Body of pancreas (tissue), 4 donors: ENCODE measurements at regions not wholly inside any gene's neighbourhood (a gene's known extent, or its start where the extent isn't known, plus 50 kb on each side); places are given as distances from the start of the nearest gene placed in this dataset.

ENCODE experiments used
- ATAC-seq: fragments of 150-250 bp; one replicate; pipeline ENCODE4 v1.9.1; 2016
- DNase-seq, 4 donors: peaks; one replicate each; pipeline ENCODE4 v3.0.0-alpha.2; 2019
- H3K27ac ChIP-seq, 4 donors: fragments of 200-600 bp; sonication (generic); 1 replicate in 3 of 4; 2 replicates in 1 of 4; pipeline versions ENCODE4 v1.5.1 to v1.6.1; 2016 to 2019; ENCODE audit warnings: mild to moderate bottlenecking in 1 of 4, mixed read lengths in 1 of 4, moderate library complexity in 1 of 4
- H3K27me3 ChIP-seq, 2 donors: fragments of 200-600 bp; sonication (generic); one replicate each; pipeline ENCODE4 v1.6.0; 2016; ENCODE audit warnings: mild to moderate bottlenecking in 1 of 2
- H3K36me3 ChIP-seq, 2 donors: fragments of 200-600 bp; sonication (generic); replicated peaks in 1 of 2; 2 replicates each; pipeline ENCODE4 v1.5.1; 2016; ENCODE audit warnings: low read depth in 2 of 2; ENCODE audit not compliant: insufficient read depth in 1 of 2
- H3K4me1 ChIP-seq: fragments of 200-600 bp; sonication (generic); one replicate; pipeline ENCODE4 v1.6.0; 2016
- H3K4me3 ChIP-seq, 2 donors: fragments of 200-600 bp; sonication (generic); 1 replicate in 1 of 2; 2 replicates in 1 of 2; pipeline ENCODE4 v1.5.1; 2016 to 2019
- H3K9me3 ChIP-seq, 3 donors: fragments of 200-600 bp; sonication (generic); 1 replicate in 2 of 3; 2 replicates in 1 of 3; pipeline ENCODE4 v1.5.1; 2016
- CTCF ChIP-seq, 7 experiments: fragments of 450-650 bp in 4 of 7; fragments of 200-600 bp in 3 of 7; sonication (generic) in 3 of 7; IDR thresholded peaks; one replicate each; pipeline ENCODE4 v1.5.1; 2016 to 2019; ENCODE audit warnings: antibody characterized with exemption in 7 of 7
- POLR2A ChIP-seq, 3 donors: fragments of 450-650 bp; IDR thresholded peaks; one replicate each; pipeline ENCODE4 v1.6.1; 2016; ENCODE audit warnings: antibody characterized with exemption in 3 of 3, mild to moderate bottlenecking in 2 of 3
- WGBS, 2 donors: methylation state at CpG; one replicate each; pipeline ENCODE4 v1.1.5; 2017; 5-methylcytosine and 5-hydroxymethylcytosine counted together
- intact Hi-C: fragments of 100-400 bp; cut with DNase I; formaldehyde crosslinking; loops from one replicate; pipeline ENCODE4 v1.15.1; 2023

- Histone ChIP-seq H3K27ac (no peak overlapping the region), H3K4me1 (no peaks in the 10 kb centered on the region), H3K27me3 (no peaks in the 10 kb centered on the region), H3K4me3 (no peak overlapping the region), H3K9me3 (no peaks in the 10 kb centered on the region), H3K36me3 (no peaks in the 10 kb centered on the region)
- no peak for DNase-seq
- intact Hi-C loops, result no loop called here
- TF ChIP-seq POLR2A (IDR thresholded peaks at IDR 0.05) (no peak), CTCF (IDR thresholded peaks at IDR 0.05) (no peak)
- WGBS, 2 donors, result 81 to 86% methylated on average over 9 of the region's 9 CpGs
- ATAC-seq, result no peak
Observed at GRCh38 chr6:146890644-146891434, 292.1 kb downstream of the ADGB start.

GRCh38 chr6:146891615-146892265 lies 293.0 kb downstream of the ADGB start:
- Histone ChIP-seq H3K4me1 (no peaks in the 10 kb centered on the region), H3K9me3 (no peaks in the 10 kb centered on the region), H3K4me3 (no peak overlapping the region), H3K27ac (no peak overlapping the region), H3K27me3 (no peaks in the 10 kb centered on the region), H3K36me3 (no peaks in the 10 kb centered on the region)
- intact Hi-C loops, result no loop called here
- DNase-seq (no peak), ATAC-seq (no peak)
- TF ChIP-seq POLR2A (IDR thresholded peaks at IDR 0.05) (no peak), CTCF (IDR thresholded peaks at IDR 0.05) (no peak)
- 93% methylated on average over 3 of the region's 3 CpGs for WGBS, 2 donors

GRCh38 chr6:146892283-146892612 lies 293.5 kb downstream of the ADGB start:
- H3K36me3 ChIP-seq, result no peaks in the 10 kb centered on the region
- no peak for TF ChIP-seq CTCF (IDR thresholded peaks at IDR 0.05)
- no peak for TF ChIP-seq POLR2A (IDR thresholded peaks at IDR 0.05)
- H3K27me3 ChIP-seq, result no peaks in the 10 kb centered on the region
- H3K27ac ChIP-seq, result no peak overlapping the region
- intact Hi-C loops, result no loop called here
- DNase-seq, result no peak
- 28 to 49% methylated on average over 1 of the region's 1 CpG for WGBS, 2 donors
- H3K4me1 ChIP-seq, result no peaks in the 10 kb centered on the region
- H3K4me3 ChIP-seq, result no peak overlapping the region
- ATAC-seq, result no peak
- H3K9me3 ChIP-seq, result no peaks in the 10 kb centered on the region

GRCh38 chr6:146892613-146893401 lies 294.0 kb downstream of the ADGB start:
- Histone ChIP-seq H3K27ac (no peak overlapping the region), H3K36me3 (no peaks in the 10 kb centered on the region), H3K4me1 (no peaks in the 10 kb centered on the region), H3K4me3 (no peak overlapping the region), H3K9me3 (no peaks in the 10 kb centered on the region), H3K27me3 (no peaks in the 10 kb centered on the region)
- WGBS, 2 donors, result 79 to 80% methylated on average over 2 of the region's 2 CpGs
- TF ChIP-seq POLR2A (IDR thresholded peaks at IDR 0.05), result no peak
- no peak for TF ChIP-seq CTCF (IDR thresholded peaks at IDR 0.05)
- DNase-seq (peak in 1 of 4 donors; percentile 31), ATAC-seq (no peak)
- intact Hi-C loops, result no loop called here
